Activated T-cell treated with anti-CD3 and anti-CD28 coated beads for 1 hour (primary cell): ENCODE measurements at regions not wholly inside any gene's neighbourhood (a gene's known extent, or its start where the extent isn't known, plus 50 kb on each side); places are given as distances from the start of the nearest gene placed in this dataset.

ENCODE experiments used
- DNase-seq: peaks from one replicate; pipeline ENCODE4 v3.0.0-alpha.2; 2020; ENCODE audit warnings: low read depth

GRCh38 chr9:119092125-119092524, 277.1 kb downstream of the BRINP1 start:
- no peak for DNase-seq

DNA sequence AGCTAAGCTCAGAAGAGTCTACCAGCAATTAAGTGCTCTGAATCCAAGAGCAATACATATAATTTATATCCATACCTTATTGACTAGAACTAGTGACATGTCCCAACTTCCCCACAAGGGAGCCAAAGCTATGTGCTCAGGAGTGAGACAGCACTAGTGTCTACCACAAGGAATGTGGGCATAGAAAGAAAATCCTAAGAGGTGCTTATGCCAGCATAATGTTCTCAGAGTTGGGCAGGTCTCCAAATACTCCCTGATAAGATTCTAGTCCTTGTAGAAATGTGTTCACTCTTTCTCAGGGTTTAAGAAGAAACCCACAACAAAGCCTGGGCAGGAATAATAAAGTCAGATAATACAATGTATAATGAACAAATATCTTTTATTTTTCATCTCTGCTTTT, 275.1 kb downstream of the BRINP1 start:
- DNase-seq = no peak

DNA sequence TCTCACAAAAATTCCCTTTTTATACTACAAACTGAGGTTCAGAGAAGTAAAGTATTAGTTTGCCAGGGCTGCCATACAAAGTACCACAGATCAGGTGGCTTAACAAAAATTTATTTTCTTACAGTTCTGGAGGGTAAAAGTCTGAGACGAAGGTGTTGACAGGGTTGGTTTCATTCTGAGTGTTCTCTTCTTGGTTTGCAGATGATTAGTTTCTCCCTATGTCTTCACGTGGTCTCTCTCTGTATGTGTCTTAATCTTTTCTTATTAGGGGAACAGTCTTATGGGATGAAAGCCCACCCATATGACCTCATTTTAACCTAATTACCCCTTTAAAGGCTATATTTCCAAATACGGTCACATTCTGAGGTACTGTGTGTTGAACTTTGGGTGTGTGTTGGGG, 274.2 kb downstream of the BRINP1 start:
- no peak for DNase-seq

DNA sequence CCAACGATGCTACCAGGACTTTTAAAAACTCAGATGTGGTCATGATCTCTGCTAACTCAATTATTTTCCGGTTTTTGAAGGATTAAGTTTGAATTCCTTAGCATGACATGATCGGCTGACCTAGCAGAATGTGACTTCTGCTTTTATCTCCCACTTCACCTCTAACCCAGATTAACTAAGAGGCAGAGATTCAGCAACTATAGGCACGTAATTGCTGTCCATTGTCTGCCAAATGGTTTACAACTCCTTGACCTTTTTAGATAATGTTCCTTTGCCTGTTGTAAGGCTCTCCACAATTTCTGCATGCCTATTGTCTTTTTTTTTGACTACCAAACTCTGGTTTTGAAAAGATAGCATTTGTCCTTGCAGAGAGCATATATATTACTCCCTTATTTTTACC, 268.2 kb downstream of the BRINP1 start:
- DNase-seq = no peak

GRCh38 chr9:119114681-119115080, 254.6 kb downstream of the BRINP1 start:
- DNase-seq = no peak
